Posterior vena cava (tissue), 2 donors: ENCODE measurements at regions not wholly inside any gene's neighbourhood (a gene's known extent, or its start where the extent isn't known, plus 50 kb on each side); places are given as distances from the start of the nearest gene placed in this dataset.
A peak's percentile ranks its signal among the peaks of the same experiment; 100 is the strongest.
"Not testable (repeated sequence)": the region's sequence is repeated elsewhere in the genome, so short reads cannot be mapped to it uniquely, and the experiment has no call there.

Experiments
- DNase-seq: peaks from one replicate; pipeline ENCODE4 v3.0.0-alpha.2; 2020; ENCODE audit warnings: low spot score
- intact Hi-C, 2 donors: fragments of 100-400 bp; cut with DNase I; formaldehyde crosslinking; loops; one replicate each; pipeline versions ENCODE4 v1.14.1 to v1.14.2; 2022 to 2023
- donor health status: DM: yes; HTN: yes; CAD: no.
- donor health status: DM: yes; HTN: yes; CAD: no.

DNA sequence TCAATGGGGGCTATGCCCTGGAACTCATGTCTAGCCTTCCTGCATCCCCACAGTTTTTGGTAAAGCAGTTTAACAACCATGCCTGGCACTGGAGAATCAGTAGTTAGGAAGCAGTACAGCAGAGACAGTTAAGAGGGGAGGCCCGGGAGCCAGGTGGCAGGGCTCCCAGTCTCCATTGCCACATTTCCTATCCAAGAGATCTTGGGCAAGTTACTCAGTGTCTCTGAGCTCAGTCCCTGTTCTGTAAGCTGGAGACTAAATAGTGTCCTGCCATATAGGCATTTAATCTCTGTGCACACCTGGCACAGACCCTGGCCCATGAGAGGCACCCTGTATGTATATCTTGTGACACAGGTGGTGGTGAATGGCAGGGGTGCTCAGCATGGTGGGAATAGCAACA lies 156.1 kb upstream of the EOLA2 start:
- peak; percentile 79 for DNase-seq
- intact Hi-C loops: no loop called here

DNA sequence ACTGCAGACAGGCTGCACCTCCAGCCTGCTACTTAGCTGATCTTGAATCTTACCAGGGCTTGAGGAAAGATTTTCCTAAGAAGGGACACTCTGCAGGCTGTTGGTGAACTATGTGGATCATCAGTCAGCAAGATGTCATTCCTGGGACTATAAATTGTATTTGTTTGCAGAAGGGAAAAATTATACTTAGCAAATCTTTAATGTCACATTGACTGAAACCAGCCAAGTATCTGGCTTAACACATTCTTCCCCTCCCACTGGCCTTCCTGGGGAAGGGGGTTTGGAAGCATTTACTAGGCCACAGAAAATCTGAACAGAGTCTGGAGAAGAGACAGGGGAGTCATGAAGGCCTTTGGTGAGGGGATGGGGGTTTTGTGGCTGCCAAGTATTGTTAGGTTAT lies 156.7 kb upstream of the EOLA2 start:
- no peak for DNase-seq

GRCh38 chrX:150099316-150099715 lies 161.0 kb upstream of the EOLA2 start:
- no peak for DNase-seq
- intact Hi-C loops: no loop called here

More for the DNA sequence above, 156.7 kb upstream of the EOLA2 start:
- intact Hi-C loops: no loop called here

DNA sequence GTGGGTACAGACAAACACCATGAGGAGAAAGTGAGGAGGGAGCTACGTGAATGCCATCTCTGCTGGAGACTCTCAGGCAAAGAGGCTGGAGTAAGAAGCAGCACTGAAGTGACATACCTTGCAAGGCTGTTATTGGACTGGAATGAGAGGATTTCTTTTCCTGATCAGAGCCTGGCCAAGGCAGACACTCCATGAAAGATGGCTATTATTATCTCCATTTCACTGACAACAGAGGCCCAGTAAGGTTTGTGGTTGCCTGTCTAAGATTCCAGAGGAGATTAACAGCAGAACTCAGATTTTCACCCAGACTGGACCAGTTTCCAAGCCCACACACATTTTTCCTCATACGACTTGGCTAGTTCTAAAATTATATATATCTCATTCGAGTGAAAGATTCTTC lies 162.0 kb upstream of the EOLA2 start:
- intact Hi-C loops: no loop called here
- no peak for DNase-seq

- intact Hi-C loops: no loop called here
- DNase-seq: no peak
These were observed 180.2 kb upstream of the EOLA2 start for GRCh38 chrX:150118476-150118875.

DNA sequence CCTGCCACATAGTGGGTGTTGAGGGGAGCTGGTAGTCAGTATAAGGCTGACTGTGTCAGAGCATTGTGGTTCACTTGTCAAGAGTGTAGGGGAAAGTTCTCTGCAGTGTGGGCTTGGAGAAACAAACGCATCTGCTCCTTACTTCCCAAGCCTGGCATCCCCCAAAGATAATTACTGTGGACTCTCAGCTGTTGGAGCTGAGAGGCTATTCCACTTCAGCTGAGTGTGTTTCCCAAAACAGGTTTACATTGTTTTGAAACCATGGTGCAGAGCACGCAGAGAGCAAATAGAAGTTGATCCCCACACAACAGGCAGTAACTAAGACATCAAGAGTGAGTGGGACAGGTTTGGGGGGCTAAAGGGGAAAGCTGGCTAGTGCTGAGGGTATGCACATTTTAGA lies 181.0 kb upstream of the EOLA2 start:
- intact Hi-C loops: no loop called here
- DNase-seq: no peak

DNA sequence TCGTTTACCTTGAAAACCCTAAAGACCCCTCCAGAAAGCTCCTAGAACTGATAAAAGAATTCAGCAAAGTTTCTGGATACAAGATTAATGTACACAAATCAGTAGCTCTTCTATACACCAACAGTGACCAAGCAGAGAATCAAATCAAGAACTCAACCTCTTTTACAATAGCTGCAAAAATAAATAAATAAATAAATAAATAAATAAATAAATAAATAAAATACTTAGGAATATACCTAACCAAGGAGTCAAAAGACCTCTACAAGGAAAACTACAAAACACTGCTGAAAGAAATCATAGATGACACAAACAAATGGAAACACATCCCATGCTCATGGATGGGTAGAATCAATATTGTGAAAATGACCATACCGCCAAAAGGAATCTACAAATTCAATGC lies 186.8 kb upstream of the EOLA2 start:
- intact Hi-C loops, DNase-seq: not testable (repeated sequence)

GRCh38 chrX:150127216-150127615 lies 188.9 kb upstream of the EOLA2 start:
- intact Hi-C loops: no loop called here
- DNase-seq: no peak

- DNase-seq: no peak
- intact Hi-C loops: no loop called here
These were observed 205.6 kb upstream of the EOLA2 start for GRCh38 chrX:150143721-150144440.

DNA sequence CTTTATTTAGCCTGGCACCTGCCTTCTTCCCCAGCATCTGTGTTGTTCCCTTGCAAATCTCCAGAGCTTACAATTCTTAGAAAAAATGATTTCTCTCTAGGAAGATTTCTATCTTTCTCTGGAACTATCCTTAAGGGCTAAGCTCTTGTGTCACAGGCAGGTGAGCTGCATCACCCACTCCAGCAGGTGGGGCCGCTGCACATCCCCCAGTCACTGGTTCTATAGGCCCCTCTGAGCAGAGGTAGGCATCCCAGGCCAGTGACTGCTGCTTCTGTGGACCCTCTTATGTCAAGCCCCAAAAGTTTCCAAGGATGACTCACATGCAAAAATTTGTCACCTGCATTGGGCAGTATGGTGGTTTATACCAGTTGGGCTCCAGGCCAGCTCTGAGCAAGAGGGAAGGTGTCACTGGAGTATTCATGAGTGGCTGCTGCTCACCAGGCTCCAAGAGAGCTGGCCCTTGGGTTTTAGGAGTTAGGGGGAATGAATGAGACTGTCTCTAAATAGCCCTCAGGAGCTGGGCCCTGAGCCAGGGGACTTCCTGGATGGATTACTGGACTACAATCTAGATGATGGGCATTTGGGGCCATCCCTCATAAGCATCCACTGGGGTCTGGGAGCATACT lies 208.1 kb upstream of the EOLA2 start:
- intact Hi-C loops: no loop called here
- DNase-seq: peak; percentile 43

- intact Hi-C loops: no loop called here
- peak; percentile 72 for DNase-seq
These were observed 210.7 kb upstream of the EOLA2 start for GRCh38 chrX:150148749-150149672.

- DNase-seq: peak; percentile 47
- intact Hi-C loops: no loop called here
These were observed 211.9 kb upstream of the EOLA2 start for GRCh38 chrX:150150076-150150779.

DNA sequence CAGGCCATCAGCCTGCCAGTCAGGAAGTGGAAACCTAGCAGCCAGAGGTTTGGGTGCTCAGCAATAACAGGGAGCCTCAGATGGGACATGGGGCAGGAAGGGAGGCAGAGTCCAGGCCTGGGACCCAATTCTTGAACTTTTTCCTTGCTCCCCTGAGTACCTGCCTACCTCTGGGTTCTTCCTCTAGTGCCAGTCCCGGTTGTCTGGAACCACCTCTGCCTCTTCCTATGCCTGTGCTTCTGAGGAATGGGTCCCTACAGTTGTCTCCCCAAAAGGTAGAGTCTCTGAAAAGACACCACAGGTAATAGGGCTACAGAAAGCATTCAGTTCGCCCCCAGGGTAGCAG lies 212.4 kb upstream of the MAMLD1 start:
- intact Hi-C loops: no loop called here
- DNase-seq: no peak

DNA sequence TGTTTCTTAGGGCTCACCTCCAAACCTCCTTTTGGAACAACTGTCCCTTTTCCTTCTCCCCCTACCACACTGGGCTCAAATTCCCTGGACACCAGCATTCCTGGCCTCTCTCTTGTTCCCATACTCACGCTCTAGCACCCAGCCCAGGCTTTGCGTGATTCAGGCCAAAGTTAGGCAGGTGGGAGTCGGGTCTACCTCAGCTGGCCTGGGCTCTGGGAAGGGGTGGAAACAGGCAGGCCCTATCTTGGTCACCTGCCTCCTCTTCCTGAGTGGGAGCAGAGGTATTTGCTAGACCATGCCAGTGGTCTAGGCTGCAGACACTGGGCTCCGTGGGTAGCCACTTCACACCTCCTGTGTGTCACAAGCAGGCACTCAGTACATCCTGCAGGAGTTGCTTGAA lies 211.1 kb upstream of the MAMLD1 start:
- no peak for DNase-seq
- intact Hi-C loops: no loop called here

- intact Hi-C loops: no loop called here
- peak; percentile 50 for DNase-seq
These were observed 210.6 kb upstream of the MAMLD1 start for GRCh38 chrX:150152546-150152945.

- DNase-seq: peak; percentile 85
- intact Hi-C loops: no loop called here
These were observed 207.6 kb upstream of the MAMLD1 start for GRCh38 chrX:150155436-150156035.

DNA sequence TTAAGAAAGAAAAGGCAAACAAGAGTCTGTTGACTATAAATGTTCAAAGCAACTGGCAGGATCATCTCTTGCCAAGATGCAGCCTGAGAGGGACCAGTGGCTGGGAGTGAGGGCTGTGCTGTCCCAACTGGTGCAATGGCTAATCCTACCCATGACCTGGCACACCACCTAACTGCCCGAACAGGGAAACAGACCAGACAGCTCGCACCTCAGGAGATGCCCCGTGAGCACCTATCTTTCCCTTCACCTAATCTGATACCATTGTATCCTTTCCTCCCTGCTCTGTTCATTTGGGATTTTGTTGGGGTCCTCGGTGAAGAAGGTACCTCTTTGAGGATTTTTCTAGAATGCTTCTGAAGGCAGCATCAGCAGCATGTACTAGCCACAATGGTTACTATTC lies 206.5 kb upstream of the MAMLD1 start:
- DNase-seq: no peak
- intact Hi-C loops: no loop called here

DNA sequence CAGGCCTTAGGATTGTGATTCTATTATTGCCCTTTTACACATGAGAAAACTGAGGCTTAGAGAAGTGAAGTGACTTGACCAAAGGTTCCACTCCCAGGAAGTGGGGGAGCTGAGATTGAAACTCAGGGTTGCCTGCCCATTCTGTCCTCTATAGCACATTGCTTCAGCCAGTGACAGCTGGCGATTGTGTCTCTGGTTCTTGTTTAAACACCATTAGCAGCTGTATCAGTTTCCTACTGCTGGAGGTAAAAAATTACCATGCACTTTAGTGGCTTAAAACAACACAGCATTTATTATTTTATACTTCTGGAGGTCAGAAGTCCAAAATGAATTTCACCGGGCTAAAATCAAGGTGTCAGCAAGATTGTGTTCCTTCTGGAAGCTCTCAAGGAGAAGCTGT lies 205.8 kb upstream of the MAMLD1 start:
- no peak for DNase-seq
- intact Hi-C loops: no loop called here

DNA sequence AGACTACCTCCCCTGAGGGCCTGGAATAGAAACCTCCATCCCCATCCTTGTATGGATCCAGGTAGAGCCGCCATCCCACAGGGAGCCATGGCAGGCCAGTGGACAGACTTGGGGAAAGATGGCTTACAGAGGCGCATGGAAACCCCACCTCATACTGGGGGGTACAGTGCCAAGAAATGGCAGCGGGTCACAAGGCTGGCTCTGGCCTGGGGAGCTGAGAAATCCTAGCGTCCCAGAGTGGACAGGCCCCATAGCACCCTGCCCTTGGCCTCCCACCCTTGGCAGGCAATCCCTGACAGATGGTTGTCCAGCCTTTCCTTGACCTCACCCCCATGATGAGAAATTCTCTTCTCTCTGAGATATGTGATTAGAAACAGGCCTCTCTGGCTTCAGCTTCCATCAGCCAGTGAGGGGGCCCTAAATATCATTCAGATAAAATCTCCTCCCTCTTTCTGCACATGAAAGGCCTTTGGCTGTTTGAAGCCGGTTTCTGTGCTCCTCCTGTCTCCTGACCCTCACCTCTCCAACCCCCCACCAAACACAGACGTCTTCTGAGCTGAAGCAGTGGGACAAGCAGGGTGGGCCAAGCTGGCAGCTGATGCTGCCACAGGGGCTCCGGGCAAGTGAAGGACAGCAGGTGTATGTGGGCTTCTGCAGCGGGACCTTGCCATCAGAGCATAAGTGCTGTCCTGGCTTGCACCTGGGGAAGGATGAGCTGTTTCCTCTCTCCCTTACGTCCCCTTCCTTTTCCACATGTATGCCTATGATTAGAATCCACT lies 204.4 kb upstream of the MAMLD1 start:
- intact Hi-C loops: no loop called here
- DNase-seq: no peak
